ENCODE measurements at regions not wholly inside any gene's neighbourhood (a gene's known extent, or its start where the extent isn't known, plus 50 kb on each side); places are given as distances from the start of the nearest gene placed in this dataset.

GRCh38 chr9:89697553-89697952 lies 92.7 kb downstream of the GADD45G start:
- DNase-seq: no peak

GRCh38 chr9:89698411-89699005 lies 93.7 kb downstream of the GADD45G start:
- DNase-seq: no peak

DNA sequence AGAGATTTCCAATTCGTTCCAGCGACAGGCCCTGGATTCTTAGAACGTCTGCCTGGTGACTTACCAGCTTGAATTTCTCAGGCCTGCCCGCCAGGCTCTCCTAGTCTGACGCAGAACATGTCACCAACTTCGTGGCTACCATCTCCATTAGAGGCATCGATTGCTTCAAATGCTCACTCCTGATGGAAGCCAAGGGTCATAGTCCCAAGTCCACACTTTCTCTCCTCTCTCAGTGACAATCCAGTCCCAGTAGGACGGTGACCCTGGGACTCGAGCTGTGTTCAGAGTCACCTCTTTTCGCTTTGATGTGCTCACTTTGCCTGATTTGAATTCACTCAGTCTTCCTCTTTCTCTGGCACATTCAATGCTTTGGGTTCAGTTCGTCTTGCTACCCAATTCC lies 94.8 kb downstream of the GADD45G start:
- no peak for DNase-seq

- DNase-seq: no peak
These were observed 96.5 kb downstream of the GADD45G start for GRCh38 chr9:89701221-89701798.

GRCh38 chr9:89702401-89702800 lies 97.6 kb downstream of the GADD45G start:
- no peak for DNase-seq

GRCh38 chr9:89705651-89706050 lies 100.8 kb downstream of the GADD45G start:
- no peak for DNase-seq

DNA sequence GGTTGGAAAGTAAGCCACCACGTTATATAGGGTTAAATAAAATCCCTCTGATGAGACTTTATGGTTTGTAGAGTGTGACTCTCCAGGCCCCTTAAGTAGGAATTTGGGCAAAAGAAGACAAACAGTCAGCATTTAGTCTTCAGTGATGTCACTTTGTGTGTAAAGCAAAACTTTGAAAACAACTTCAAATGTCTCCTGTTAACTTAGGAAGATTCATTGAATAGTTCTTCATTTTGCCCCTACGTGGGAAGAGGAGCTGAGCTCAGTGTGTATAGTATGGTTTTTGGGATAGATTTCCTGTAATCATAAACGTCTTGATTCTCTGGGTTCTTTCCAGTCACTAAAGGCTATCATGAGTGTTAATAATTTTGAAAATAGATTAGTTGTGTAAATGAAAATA lies 101.3 kb downstream of the GADD45G start:
- no peak for DNase-seq

DNA sequence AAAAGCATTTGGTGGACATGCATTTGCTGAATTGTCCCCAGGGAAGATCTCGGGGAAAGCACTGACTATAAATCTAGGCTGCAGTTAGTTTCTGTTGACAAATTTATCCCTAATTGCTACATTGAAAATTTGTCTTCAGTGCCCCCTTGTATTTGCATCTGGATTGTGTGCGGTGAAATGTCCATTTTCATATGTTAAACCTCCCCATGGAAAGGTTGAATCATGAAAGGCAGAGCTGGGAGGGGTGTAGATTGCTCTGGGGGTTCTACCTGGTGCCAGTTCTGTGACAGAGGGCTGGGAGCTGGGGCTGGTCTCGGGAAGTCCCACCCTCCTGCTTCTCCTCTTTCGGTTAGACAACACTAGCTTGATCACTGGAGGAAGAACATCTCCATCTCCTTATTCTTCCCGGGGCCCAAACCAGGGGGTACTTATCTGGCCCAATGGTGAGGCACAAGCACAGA lies 101.9 kb downstream of the GADD45G start:
- DNase-seq: no peak

DNA sequence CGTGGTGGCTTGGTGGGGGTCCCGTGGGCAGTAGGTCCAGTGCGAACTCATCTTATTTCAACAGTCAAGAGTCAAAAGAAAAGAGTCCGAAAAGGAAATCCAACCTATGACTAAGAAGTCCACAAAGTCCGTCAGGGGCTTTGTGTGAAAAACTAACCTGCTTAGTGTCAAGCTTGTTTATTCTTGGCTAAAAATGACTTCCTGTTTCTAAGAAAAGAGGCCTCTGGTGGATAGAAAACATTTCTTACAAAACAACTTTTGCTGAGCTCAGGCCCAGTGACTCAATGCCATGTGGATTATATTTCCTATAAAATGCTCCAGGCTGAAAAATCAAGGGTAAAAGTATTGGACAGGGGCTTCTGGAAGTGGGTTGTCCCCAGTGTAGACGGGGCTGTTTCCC lies 105.9 kb downstream of the GADD45G start:
- DNase-seq: no peak

- DNase-seq: no peak
These were observed 107.1 kb downstream of the GADD45G start for GRCh38 chr9:89711866-89712265.

GRCh38 chr9:89712283-89712682 lies 107.5 kb downstream of the GADD45G start:
- DNase-seq: no peak

- no peak for DNase-seq
These were observed 109.5 kb downstream of the GADD45G start for GRCh38 chr9:89714321-89714720.

DNA sequence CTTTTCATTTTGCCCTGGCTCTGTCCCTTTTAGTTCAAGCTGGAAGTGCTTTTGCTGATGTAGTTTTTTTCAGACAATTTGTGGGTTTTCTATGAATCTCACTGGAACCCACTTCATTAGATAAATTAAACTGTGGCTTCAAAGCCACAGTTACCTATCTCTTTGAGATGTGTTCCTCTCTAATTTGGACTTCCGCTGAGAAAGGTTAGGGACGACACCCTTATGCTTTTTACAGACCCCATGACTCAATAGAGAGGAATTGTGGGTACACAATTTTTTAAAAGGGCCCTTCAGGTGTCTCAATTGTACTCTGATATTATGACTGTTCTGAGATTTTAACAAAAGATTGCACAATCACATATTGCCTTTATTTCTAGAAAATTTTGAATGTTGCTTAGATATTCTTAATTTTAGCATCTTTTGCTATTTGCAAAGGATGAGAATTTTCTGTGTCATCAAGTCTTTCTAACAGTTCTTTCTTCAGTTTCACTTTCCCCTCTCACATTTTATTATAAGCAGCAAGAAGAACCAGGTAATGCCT lies 110.6 kb downstream of the GADD45G start:
- no peak for DNase-seq

- no peak for DNase-seq
These were observed 111.1 kb downstream of the GADD45G start for GRCh38 chr9:89715881-89716280.

DNA sequence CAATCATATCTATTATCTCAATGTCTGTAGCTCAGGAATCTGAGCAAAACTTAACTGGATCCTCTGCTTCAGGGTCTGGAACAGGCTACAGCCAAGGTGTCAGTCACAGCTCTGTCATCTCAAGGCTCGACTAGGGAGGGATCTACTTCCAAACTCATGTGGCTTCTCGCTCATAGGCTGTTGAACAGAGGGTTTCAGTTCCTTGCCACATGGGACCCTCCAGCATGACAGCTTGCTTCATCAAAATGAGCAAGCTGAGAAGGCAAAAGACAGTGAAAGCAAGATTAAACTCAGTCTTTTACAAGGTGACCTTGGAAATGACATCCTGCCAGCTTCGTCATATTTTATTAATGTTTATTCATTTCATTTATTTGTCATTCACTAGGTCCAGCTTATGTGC lies 111.7 kb downstream of the GADD45G start:
- no peak for DNase-seq

DNA sequence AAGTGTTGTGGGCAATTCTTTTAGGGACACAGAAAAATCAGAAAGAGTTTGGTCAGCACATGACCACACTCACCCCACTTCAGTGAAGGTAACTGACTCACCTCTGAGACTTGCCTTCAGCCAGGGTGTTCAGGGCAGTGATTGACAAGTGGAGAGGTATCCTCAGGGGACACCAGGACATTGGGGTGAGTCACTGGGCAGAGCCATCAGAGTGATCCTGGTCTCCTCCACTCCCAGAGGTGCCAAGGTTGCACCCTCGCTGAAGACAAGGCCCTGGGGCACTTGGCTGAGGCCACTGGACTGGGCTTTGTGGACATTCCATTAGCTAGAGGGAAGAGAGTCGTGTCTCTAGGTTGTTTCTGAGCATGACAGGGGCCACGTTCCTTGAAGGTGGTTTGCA lies 113.4 kb downstream of the GADD45G start:
- no peak for DNase-seq

GRCh38 chr9:89718651-89719050 lies 113.8 kb downstream of the GADD45G start:
- no peak for DNase-seq

DNA sequence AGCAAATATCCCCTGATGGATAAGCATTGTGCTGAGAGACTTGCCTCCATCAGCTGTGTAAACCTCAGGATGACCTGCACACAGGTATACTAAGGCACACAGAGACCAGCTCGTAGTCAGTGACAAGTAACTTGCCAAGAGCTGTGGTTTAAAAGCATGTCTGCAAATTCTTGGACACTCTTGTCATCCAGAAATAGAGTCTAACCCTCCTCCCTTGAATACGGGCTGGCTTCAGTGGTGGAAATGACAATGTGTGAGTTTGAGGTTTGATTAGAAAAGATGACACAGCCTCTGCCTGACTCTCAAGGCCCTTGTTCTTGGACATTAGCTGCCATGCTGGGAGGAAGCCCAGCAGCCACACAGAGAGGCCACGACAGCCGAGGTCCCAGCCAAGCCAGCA lies 114.4 kb downstream of the GADD45G start:
- DNase-seq: no peak

GRCh38 chr9:89720696-89721175 lies 115.9 kb downstream of the GADD45G start:
- DNase-seq: no peak

DNA sequence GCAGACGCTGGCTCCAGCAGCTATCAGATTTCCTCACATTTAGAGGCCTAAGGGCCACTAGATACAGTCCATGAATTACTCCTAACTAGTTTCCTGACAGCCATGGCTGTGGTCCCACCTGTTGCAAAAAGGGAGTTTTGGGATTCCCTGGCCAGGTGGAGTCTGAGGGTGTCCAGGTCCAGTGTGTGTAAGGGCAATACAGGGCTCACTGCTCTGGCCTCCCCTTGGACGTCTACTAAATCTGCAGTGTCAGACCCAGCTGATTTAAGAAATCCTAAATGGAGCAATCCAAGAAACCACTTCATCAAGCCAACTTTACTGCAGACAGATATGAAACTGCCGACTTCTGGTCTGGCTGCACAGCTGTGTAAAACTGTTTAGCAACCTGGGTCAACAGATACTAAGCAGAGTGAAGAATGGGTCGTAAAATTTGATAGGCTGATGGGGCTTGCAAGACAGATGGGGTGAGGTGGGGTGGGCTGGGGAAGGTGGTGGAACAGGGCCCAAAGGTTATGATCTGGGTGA lies 116.4 kb downstream of the GADD45G start:
- no peak for DNase-seq

GRCh38 chr9:89721971-89722530 lies 117.2 kb downstream of the GADD45G start:
- DNase-seq: no peak

DNA sequence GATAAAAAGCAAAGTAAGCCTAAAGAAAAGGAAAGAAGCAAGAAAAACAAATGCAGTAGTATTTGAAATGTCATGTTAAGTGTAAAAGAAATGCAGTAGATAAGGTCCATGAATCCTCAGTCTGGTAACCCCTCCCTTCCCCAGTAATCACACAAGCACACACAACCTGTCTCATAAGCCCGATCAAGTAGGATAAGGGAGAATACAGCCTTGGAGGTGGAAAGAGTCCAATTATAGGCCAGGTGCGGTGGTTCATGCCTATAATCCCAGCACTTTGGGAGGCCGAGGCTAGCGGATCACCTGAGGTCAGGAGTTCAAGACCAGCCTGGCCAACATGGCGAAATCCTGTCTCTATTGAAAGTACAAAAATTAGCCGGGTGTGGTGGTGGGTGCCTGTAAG lies 117.9 kb downstream of the GADD45G start:
- DNase-seq: no peak

DNA sequence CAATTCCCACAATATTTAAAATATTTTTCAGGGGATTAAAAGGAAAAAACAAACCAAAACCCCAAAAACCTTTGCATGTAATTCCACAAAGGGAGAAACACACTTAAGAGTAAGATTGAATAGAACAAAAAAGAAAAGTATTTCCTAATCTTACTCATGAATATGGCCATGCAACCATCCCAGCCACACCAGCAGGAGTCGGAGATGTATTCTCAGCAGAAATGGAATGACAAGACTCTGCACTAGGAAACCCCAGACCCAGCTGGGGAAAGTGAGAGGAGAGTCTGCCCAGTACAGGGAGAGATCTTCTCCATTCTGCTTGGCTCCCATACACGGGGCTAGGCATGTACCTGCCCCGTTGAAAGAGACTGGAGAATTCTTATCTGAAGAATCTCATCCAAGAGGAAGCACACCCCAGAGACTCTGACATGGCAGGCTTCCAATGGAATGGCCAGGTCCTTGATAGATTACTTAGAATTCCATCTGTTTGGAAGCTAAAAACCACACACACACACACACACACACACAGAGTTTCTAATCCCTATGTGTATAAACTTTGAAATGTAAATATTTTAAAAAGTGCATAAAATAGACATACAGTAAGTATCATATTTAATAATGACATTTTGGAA lies 118.8 kb downstream of the GADD45G start:
- no peak for DNase-seq

- no peak for DNase-seq
These were observed 119.8 kb downstream of the GADD45G start for GRCh38 chr9:89724659-89725058.

Data from GDM1 (cell line).